ENCODE measurements at regions not wholly inside any gene's neighbourhood (a gene's known extent, or its start where the extent isn't known, plus 50 kb on each side); places are given as distances from the start of the nearest gene placed in this dataset.

GRCh38 chr2:120854014-120854620, 118.4 kb downstream of the GLI2 start:
- DNase-seq = no peak

- DNase-seq = no peak
Observed at GRCh38 chr2:120854766-120855530, 119.3 kb downstream of the GLI2 start.

- no peak for DNase-seq
Observed at GRCh38 chr2:120855855-120856405, 120.3 kb downstream of the GLI2 start.

- DNase-seq = no peak
Observed at GRCh38 chr2:120856421-120856862, 120.8 kb downstream of the GLI2 start.

GRCh38 chr2:120857422-120857821, 121.8 kb downstream of the GLI2 start:
- no peak for DNase-seq

GRCh38 chr2:120857931-120858330, 122.3 kb downstream of the GLI2 start:
- no peak for DNase-seq

- no peak for DNase-seq
Observed at GRCh38 chr2:120858361-120859106, 122.9 kb downstream of the GLI2 start.

- no peak for DNase-seq
Observed at GRCh38 chr2:120859128-120859527, 123.5 kb downstream of the GLI2 start.

- no peak for DNase-seq
Observed at GRCh38 chr2:120859814-120860578, 124.3 kb downstream of the GLI2 start.

GRCh38 chr2:120860579-120860922, 124.9 kb downstream of the GLI2 start:
- no peak for DNase-seq

- no peak for DNase-seq
Observed at GRCh38 chr2:120861191-120861575, 125.5 kb downstream of the GLI2 start.

GRCh38 chr2:120861576-120862191, 126.0 kb downstream of the GLI2 start:
- no peak for DNase-seq

- DNase-seq = no peak
Observed at GRCh38 chr2:120862201-120863060, 126.8 kb downstream of the GLI2 start.

- DNase-seq = no peak
Observed at GRCh38 chr2:120863146-120863545, 127.5 kb downstream of the GLI2 start.

- DNase-seq = no peak
Observed at GRCh38 chr2:120863661-120864320, 128.1 kb downstream of the GLI2 start.

GRCh38 chr2:120864981-120865380, 129.3 kb downstream of the GLI2 start:
- DNase-seq = no peak

- DNase-seq = no peak
Observed at GRCh38 chr2:120865656-120866055, 130.0 kb downstream of the GLI2 start.

GRCh38 chr2:120866071-120866470, 130.4 kb downstream of the GLI2 start:
- DNase-seq = no peak

GRCh38 chr2:120866483-120867140, 130.9 kb downstream of the GLI2 start:
- no peak for DNase-seq

Data from NCI-H1092 (cell line).